Neutrophil (primary cell): ENCODE measurements at regions not wholly inside any gene's neighbourhood (a gene's known extent, or its start where the extent isn't known, plus 50 kb on each side); places are given as distances from the start of the nearest gene placed in this dataset.

ENCODE experiments used
- H3K27ac ChIP-seq: fragments of 200-600 bp; sonication (generic); 2 replicates; pipeline ENCODE4 v1.5.1; 2016; ENCODE audit warnings: mild to moderate bottlenecking, moderate library complexity
- H3K27me3 ChIP-seq: fragments of 200-600 bp; sonication (generic); 2 replicates; pipeline ENCODE4 v1.6.0; 2016; ENCODE audit warnings: mild to moderate bottlenecking
- H3K36me3 ChIP-seq: fragments of 200-600 bp; sonication (generic); 2 replicates; pipeline ENCODE4 v1.5.1; 2017
- H3K4me1 ChIP-seq, 2 experiments: fragments of 200-600 bp in 1 of 2; sonication (generic) in 1 of 2; 1 replicate in 1 of 2; 2 replicates in 1 of 2; pipeline versions ENCODE4 v1.5.1 to v1.6.1; 2013 to 2016; ENCODE audit warnings: low read depth in 1 of 2, low read length in 1 of 2, mild to moderate bottlenecking in 1 of 2, moderate library complexity in 1 of 2; ENCODE audit not compliant: control insufficient read depth in 1 of 2, insufficient read depth in 1 of 2
- H3K4me3 ChIP-seq, 2 experiments: fragments of 200-600 bp in 1 of 2; sonication (generic) in 1 of 2; 1 replicate in 1 of 2; 2 replicates in 1 of 2; pipeline ENCODE4 v1.5.1; 2013 to 2016; ENCODE audit warnings: low read depth in 1 of 2, low read length in 1 of 2, mild to moderate bottlenecking in 1 of 2, moderate library complexity in 1 of 2
- H3K9me3 ChIP-seq: fragments of 200-600 bp; sonication (generic); 2 replicates; pipeline ENCODE4 v1.5.1; 2016
- CTCF ChIP-seq: fragments of 200-600 bp; sonication (generic); IDR thresholded peaks from 2 replicates; pipeline ENCODE4 v1.5.1; 2016; ENCODE audit warnings: antibody characterized with exemption

GRCh38 chr17:69981441-69981840 lies 93.6 kb upstream of the KCNJ16 start:
- no peak overlapping the region for H3K27ac ChIP-seq

GRCh38 chr17:69995476-69995875 lies 79.5 kb upstream of the KCNJ16 start:
- H3K27ac ChIP-seq: no peak overlapping the region

More at GRCh38 chr17:69981441-69981840, 93.6 kb upstream of the KCNJ16 start:
- no peak for TF ChIP-seq CTCF
- Histone ChIP-seq H3K4me3 (no peak overlapping the region), H3K27me3 (no peaks in the 10 kb centered on the region), H3K4me1 (no peaks in the 10 kb centered on the region), H3K36me3 (no peaks in the 10 kb centered on the region), H3K9me3 (no peaks in the 10 kb centered on the region)

GRCh38 chr17:69997332-69997731 lies 77.7 kb upstream of the KCNJ16 start:
- no peaks in the 10 kb centered on the region for H3K9me3 ChIP-seq
- no peaks in the 10 kb centered on the region for H3K36me3 ChIP-seq
- no peak overlapping the region for H3K27ac ChIP-seq
- no peak overlapping the region for H3K4me3 ChIP-seq
- no peaks in the 10 kb centered on the region for H3K27me3 ChIP-seq
- no peak for TF ChIP-seq CTCF
- no peaks in the 10 kb centered on the region for H3K4me1 ChIP-seq

More at GRCh38 chr17:69995476-69995875, 79.5 kb upstream of the KCNJ16 start:
- Histone ChIP-seq H3K36me3 (no peaks in the 10 kb centered on the region), H3K27me3 (no peaks in the 10 kb centered on the region), H3K4me3 (no peak overlapping the region), H3K9me3 (no peaks in the 10 kb centered on the region), H3K4me1 (no peaks in the 10 kb centered on the region)
- no peak for TF ChIP-seq CTCF

- TF ChIP-seq CTCF: no peak
- no peaks in the 10 kb centered on the region for H3K4me1 ChIP-seq
- H3K4me3 ChIP-seq: no peak overlapping the region
- no peaks in the 10 kb centered on the region for H3K27me3 ChIP-seq
- no peaks in the 10 kb centered on the region for H3K36me3 ChIP-seq
- no peaks in the 10 kb centered on the region for H3K9me3 ChIP-seq
- no peak overlapping the region for H3K27ac ChIP-seq
Measured at GRCh38 chr17:69999253-69999652, 75.8 kb upstream of the KCNJ16 start.

GRCh38 chr17:70006159-70006558 lies 68.9 kb upstream of the KCNJ16 start:
- H3K27me3 ChIP-seq: no peaks in the 10 kb centered on the region
- no peak for TF ChIP-seq CTCF
- H3K4me3 ChIP-seq: no peak overlapping the region
- no peaks in the 10 kb centered on the region for H3K4me1 ChIP-seq
- no peaks in the 10 kb centered on the region for H3K9me3 ChIP-seq
- H3K36me3 ChIP-seq: no peaks in the 10 kb centered on the region
- H3K27ac ChIP-seq: no peak overlapping the region

- H3K27ac ChIP-seq: no peak overlapping the region
- TF ChIP-seq CTCF: no peak
Measured at GRCh38 chr17:70011750-70012149, 63.3 kb upstream of the KCNJ16 start.

More at GRCh38 chr17:70011750-70012149, 63.3 kb upstream of the KCNJ16 start:
- Histone ChIP-seq H3K36me3 (no peaks in the 10 kb centered on the region), H3K27me3 (no peaks in the 10 kb centered on the region), H3K9me3 (no peaks in the 10 kb centered on the region), H3K4me1 (no peaks in the 10 kb centered on the region), H3K4me3 (no peak overlapping the region)
